Neural crest cell (in vitro differentiated cells): ENCODE measurements at regions not wholly inside any gene's neighbourhood (a gene's known extent, or its start where the extent isn't known, plus 50 kb on each side); places are given as distances from the start of the nearest gene placed in this dataset.

Experiments
- DNase-seq: peaks from one replicate; pipeline ENCODE4 v3.0.0; 2021; ENCODE audit warnings: low read depth, mixed read lengths, low spot score
- H3K27ac Mint-ChIP-seq: one replicate; pipeline ENCODE4 v1.8.0; 2021; ENCODE audit warnings: mild to moderate bottlenecking, mixed read lengths; ENCODE audit not compliant: unreplicated experiment
- H3K27me3 Mint-ChIP-seq: 2 replicates; pipeline ENCODE4 v1.8.0; 2021; ENCODE audit warnings: low read depth, mild to moderate bottlenecking, mixed read lengths
- H3K36me3 Mint-ChIP-seq: 2 replicates; pipeline ENCODE4 v1.8.0; 2021; ENCODE audit warnings: low read depth, mild to moderate bottlenecking, mixed read lengths
- H3K4me1 Mint-ChIP-seq: 2 replicates; pipeline ENCODE4 v1.8.0; 2021; ENCODE audit warnings: mixed read lengths
- H3K4me3 Mint-ChIP-seq: one replicate; pipeline ENCODE4 v1.8.0; 2021; ENCODE audit warnings: mild to moderate bottlenecking, mixed read lengths
- H3K9me3 Mint-ChIP-seq: 2 replicates; pipeline ENCODE4 v1.8.0; 2021; ENCODE audit warnings: mixed read lengths
- TF ChIP-seq, protein P1 (sequence below): fragments of 200-600 bp; sonication (generic); conservative IDR thresholded peaks from 2 replicates; pipeline ENCODE4 v1.5.0; 2021; ENCODE audit warnings: antibody characterized with exemption, mild to moderate bottlenecking

DNA sequence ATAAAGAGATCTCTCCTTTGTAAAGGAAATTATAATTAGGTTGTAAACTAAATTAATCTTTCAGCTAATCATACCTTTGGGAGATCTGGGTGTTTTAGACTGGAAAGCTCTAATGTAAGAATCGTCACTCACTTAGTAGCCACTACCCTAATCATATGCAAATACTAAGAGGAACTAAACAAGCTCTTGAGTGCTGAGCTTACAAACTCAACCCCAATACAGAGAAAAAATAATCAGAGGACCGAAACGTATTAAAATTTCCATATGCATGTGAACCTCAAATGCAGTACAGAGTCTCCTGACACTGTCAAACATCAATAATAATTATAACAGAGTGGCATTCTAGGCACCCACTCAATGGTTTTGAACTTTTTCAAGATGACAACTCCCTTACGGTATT lies 235.3 kb upstream of the FOXN3 start:
- Mint-ChIP-seq H3K36me3 (peaks cover 3% of the 10 kb centered on the region), H3K9me3 (peaks cover 5% of the 10 kb centered on the region), H3K27ac (no peak overlapping the region), H3K27me3 (no peaks in the 10 kb centered on the region), H3K4me1 (no peaks in the 10 kb centered on the region), H3K4me3 (no peak overlapping the region)
- TF ChIP-seq, protein P1, sequence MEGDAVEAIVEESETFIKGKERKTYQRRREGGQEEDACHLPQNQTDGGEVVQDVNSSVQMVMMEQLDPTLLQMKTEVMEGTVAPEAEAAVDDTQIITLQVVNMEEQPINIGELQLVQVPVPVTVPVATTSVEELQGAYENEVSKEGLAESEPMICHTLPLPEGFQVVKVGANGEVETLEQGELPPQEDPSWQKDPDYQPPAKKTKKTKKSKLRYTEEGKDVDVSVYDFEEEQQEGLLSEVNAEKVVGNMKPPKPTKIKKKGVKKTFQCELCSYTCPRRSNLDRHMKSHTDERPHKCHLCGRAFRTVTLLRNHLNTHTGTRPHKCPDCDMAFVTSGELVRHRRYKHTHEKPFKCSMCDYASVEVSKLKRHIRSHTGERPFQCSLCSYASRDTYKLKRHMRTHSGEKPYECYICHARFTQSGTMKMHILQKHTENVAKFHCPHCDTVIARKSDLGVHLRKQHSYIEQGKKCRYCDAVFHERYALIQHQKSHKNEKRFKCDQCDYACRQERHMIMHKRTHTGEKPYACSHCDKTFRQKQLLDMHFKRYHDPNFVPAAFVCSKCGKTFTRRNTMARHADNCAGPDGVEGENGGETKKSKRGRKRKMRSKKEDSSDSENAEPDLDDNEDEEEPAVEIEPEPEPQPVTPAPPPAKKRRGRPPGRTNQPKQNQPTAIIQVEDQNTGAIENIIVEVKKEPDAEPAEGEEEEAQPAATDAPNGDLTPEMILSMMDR: no peak
- no peak for DNase-seq

DNA sequence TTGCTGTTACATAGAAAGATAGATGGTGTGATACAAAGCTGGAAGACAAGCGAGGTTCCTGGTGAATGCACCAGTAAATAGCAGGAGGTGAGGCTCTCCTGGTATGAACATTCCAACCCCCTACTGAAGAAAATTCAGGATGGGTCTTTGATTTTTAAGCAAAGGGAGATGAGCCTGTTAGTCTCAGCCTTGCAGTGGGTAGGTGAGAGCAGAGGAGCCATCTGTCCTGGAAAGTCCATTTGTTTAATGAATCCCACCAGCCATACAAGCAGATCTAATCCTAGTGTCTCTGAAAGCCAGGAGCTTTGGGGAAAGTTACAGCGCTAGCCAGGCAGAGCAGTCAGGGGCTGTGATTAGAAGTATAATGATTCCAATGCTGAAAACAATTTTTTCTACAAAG lies 234.8 kb upstream of the FOXN3 start:
- Mint-ChIP-seq H3K27ac (no peak overlapping the region), H3K27me3 (no peaks in the 10 kb centered on the region), H3K4me1 (no peaks in the 10 kb centered on the region), H3K4me3 (no peak overlapping the region), H3K9me3 (peaks cover 2% of the 10 kb centered on the region), H3K36me3 (no peaks in the 10 kb centered on the region)
- no peak for DNase-seq
- TF ChIP-seq, protein P1: no peak

DNA sequence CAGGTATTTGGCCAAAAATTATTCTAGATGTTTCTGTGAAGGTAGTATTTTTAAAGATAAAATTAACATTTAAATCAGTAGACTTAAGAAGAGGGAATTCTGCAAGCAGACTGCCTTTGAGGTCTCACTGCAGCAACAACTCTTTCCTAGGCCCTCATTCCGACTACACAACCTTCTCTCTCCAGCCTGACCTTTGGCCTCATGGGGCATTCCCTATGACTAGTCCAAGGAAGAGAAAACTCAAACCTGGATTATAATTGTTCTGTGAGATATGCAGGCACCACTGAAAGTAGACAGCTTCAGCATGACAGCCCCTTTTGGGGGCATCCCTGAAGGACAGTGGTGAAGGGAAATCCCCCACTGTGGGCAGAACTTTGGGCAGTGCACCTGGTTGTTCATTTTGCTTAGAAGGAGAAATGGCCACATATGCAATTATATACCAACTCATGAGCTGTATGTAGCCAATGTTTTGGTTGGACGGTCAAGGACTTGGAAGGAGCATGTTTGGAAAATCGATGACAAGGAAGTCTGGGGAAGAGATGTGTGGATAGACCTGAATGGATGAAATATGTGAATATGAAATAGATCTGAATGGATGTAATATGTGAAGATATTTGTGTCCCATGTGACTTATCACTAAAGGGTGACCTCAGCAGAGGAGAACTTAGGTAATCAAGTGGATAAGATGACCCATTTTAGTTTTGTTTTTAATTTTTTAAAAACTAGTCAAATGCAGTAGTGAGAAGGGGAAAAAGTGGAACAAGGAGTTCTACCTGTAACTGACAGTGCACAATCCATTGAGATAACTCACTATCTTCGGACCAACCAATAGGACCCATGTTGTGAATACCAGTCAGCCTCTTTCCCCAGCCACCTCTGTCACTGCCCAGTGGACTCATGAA lies 233.3 kb upstream of the FOXN3 start:
- H3K27me3 Mint-ChIP-seq: no peaks in the 10 kb centered on the region
- TF ChIP-seq, protein P1: no peak
- DNase-seq: no peak
- H3K4me1 Mint-ChIP-seq: no peaks in the 10 kb centered on the region
- no peak overlapping the region for H3K27ac Mint-ChIP-seq
- peaks cover 2% of the 10 kb centered on the region for H3K9me3 Mint-ChIP-seq
- H3K4me3 Mint-ChIP-seq: no peak overlapping the region
- no peaks in the 10 kb centered on the region for H3K36me3 Mint-ChIP-seq

DNA sequence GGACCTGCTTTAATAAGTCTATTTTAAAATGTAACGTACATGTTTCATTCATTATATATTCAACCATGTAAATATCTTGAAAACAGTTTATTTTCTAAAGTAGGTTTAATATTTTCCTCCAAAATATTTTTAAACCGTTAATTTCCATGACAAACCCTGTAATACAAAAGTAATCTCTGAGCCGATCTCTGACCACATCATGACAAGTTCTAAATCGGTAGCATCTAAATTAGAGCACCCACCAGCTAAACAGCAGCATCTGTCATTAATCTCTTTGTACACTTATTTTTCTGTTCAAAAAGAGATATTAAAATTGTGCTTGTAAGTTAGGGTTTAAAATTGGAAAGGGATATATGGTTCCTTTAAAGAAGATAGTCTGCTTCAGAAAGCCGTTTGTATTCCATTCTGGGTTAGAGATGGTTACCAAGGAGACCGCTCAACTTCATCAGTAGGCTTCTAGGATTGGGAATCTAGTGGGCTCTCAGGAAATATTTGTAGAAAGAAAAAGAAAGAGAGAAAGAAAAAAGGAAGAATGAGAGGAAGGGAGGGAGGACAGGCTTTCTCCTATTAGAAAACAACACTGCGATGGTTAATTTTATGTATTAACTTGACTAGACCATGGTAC lies 232.5 kb upstream of the FOXN3 start:
- peaks cover 2% of the 10 kb centered on the region for H3K9me3 Mint-ChIP-seq
- TF ChIP-seq, protein P1: no peak
- no peaks in the 10 kb centered on the region for H3K27me3 Mint-ChIP-seq
- H3K4me3 Mint-ChIP-seq: no peak overlapping the region
- no peak for DNase-seq
- H3K36me3 Mint-ChIP-seq: no peaks in the 10 kb centered on the region
- H3K27ac Mint-ChIP-seq: no peak overlapping the region
- no peaks in the 10 kb centered on the region for H3K4me1 Mint-ChIP-seq

DNA sequence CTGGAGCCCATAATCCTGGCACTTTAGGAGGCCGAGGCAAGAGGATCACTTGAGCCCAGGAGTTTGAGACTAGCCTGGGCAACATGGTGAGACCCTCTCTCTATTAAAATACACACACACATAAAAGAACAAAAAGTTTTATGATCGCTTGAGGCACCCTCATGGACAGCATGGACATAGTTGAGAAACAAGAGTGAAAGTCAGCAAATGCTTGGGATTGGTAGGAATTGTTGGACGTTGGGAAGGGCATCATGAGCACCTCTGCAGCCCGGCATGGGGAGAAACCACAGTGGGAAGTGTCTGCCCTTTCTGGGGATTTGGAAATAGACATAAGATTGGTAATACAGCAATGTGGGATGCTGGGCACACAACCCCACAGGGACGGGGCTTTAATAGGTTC lies 231.9 kb upstream of the FOXN3 start:
- TF ChIP-seq, protein P1: no peak
- DNase-seq: no peak
- Mint-ChIP-seq H3K4me3 (no peak overlapping the region), H3K27ac (no peak overlapping the region), H3K36me3 (no peaks in the 10 kb centered on the region), H3K27me3 (no peaks in the 10 kb centered on the region), H3K9me3 (peaks cover 2% of the 10 kb centered on the region), H3K4me1 (no peaks in the 10 kb centered on the region)
